ENCODE measurements at regions not wholly inside any gene's neighbourhood (a gene's known extent, or its start where the extent isn't known, plus 50 kb on each side); places are given as distances from the start of the nearest gene placed in this dataset.
"Not testable (repeated sequence)": the region's sequence is repeated elsewhere in the genome, so short reads cannot be mapped to it uniquely, and the experiment has no call there.

DNA sequence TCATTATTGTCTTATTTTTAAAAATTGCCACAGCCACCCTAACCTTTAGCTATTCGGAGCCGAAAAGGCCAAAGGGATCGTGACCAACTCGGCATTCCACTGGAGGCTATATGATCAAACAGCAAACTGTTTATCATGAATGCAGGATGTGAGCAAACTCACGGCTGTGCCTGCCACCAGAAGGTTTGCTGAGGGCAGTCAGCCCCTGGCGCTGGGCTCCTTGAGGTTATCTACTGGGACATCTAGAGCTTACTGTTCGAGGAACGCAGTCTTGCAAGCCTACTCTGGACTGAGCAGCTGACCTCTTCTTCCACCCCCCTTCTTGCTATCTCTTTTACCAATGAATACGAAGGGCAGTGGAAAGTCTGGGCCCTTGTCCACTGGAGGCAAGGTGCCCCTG is 231.5 kb upstream of the TARS1 start:
- no peak for DNase-seq (ENCODE audit: low read depth)

DNA sequence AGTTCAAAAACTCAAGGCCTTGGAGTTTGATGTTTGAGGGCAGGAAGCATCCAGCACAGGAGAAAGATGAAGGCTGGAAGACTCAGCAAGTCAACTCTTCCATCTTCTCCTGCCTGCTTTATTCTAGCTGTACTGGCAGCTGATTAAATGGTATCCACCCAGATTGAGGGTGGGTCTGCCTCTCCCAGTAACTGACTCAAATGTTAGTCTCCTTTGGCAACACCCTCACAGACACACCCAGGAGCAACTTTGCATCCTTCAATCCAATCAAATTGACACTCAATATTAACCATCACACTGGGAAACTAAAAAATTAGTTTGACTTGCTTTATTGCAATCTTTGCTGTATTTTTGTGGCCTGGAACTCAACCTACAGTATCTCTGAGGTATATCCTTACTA is 230.5 kb upstream of the TARS1 start:
- not testable (repeated sequence) for DNase-seq (ENCODE audit: low read depth)

DNA sequence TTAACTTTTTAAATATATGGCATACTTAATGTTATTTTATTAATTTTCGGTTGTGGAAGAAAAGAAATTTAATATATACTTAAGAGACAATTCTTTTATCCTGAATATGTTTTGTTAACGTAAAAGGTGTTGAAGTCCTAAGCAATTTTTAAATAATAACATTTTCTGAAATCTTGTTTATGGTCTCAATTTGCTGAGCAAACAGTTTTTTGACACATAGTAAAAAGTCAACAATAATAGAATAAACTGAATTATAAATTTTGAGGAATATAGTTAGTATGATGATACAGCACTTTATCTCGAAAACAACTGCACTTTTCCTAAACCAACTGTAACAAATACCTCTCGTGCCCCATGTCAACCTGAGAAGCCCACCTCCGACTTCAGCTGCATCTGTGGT is 229.8 kb upstream of the TARS1 start:
- DNase-seq (ENCODE audit: low read depth), result no peak

DNA sequence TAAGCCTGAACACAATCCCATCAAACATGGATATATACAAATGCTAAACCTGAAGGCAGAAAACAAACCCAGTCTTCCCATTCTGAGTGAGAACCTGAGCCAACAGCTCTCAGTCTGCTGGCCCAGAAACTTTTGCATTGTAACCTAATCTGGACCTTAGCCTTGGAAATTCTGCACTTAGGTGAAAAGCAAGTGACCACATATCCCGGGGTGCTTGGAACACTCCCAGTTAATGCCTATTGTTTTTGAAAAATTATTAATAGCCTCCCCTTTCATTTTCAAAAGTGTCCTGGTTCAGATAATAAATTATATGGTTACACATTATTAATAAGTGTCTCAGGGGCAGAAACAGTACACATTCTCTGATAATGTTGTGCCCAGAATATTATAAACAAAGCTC is 228.3 kb upstream of the TARS1 start:
- DNase-seq (ENCODE audit: low read depth), result no peak

DNA sequence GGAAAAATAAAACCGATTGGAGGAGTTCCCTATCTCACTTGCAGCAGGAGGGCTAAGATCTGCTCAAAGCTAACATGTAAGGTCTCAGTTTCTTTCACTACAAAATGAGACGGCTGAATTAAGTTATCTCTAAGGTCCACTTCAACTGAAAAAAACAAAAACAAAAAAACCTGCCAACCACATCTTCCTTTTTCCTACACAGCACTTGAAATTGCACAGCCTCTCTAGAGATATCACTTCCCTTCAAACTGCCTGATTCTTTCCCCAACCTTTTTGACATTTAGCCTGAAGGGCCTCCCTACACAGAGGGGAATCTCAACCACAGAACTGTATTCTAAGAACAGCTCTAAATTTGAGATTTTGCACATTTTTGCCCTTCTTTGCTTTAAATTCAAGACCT is 227.9 kb upstream of the TARS1 start:
- no peak for DNase-seq (ENCODE audit: low read depth)

DNA sequence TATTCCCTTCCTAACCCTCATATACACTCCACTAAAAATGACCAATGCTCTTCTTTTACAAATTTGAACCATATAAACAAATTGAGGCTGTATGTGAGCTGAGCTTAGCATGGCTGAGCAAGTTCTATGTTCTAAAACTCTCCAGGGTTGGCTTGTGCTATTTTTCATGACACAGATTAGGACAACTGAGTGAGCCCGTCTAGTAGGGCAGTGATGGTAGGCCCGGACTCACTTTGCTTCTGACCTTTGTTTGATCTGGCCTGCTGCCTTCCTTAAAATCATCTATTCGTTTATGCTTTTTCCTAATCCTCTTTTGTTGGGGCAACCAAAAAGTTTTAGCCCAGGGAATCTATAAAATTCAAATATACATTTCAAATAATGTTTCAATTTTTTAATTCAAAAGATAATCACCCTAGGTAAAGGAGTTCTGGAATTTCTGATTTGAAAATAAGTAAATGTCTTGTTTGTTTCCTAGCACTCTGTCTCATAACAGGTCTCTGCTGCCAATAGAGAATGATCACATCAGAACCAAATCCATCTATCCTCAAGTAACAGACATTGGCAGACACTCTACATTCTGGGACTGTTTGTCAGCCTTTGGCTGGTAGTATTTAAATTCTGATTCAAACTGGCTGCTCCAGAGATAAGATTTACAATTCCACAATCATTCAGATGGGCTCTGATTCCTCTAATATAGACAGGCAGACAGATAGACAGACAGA is 217.0 kb upstream of the TARS1 start:
- DNase-seq (ENCODE audit: low read depth), result no peak

DNA sequence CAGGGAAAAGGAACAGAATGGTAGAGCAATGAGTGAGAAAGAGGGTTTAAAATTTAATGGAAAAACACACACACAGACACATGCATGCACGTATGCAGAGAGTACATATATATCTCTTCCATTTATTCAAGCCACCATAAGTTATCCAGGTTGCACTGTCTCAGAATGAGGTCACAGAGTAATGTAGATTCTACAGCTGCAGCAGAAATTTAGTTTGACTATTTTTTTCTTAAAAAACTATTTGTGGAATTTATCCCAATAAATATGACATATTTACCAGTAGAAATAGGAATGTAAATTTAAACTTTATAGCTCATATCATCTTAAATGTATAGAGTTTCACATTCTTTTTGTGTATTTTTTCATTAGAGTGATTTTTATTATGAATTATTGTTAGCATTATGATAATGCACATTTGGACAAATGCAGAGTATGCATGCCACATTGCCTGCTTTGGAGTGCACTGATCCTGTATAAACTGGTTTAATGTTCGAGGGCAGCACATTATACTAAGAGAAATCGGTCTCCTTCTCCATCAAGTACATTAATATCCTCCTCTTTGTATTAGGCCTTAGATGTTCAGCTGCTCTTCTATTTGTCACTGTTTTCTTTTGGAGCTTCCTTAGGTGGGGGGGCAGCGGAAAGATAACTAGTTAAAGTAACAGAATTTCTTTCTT is 216.3 kb upstream of the TARS1 start:
- DNase-seq (ENCODE audit: low read depth), result no peak

DNA sequence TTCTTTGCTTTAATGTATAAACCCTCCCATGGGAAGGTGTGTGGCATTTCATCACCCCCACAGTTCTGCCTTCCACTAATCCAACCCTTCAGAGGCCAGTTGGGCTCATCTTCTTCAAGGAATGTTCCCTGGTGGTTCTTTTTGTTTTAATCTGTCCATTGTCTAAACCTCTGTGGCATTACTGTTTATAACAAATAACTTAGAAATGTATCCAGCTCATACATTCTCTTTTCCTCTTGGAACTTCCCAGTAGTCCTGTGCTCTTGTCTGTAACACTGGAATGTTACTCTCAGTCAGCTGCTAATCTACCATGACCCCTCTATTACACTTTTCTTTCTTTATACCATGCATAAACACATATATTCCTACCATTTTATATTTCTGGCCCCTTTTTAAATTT is 213.5 kb upstream of the TARS1 start:
- DNase-seq (ENCODE audit: low read depth), result no peak

DNA sequence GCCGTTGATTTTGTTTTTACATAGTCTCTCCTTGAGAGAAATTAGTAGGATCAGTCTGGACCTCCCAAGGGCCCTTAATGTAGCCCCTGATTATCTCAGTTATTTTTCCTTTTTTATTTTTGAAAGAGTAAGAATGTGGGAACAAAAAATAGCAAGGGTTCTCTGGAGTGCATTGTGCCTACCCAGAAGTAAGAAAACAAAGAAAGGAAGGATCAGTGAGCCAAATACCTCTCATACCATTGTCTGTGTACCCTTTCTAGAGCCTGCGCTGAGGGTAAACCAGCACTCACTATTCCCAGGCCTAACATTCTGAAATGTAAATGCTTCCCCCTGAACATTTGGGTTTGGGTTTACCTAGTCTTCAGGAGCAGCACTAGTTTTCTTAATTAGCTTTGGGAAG is 213.0 kb upstream of the TARS1 start:
- no peak for DNase-seq (ENCODE audit: low read depth)

DNA sequence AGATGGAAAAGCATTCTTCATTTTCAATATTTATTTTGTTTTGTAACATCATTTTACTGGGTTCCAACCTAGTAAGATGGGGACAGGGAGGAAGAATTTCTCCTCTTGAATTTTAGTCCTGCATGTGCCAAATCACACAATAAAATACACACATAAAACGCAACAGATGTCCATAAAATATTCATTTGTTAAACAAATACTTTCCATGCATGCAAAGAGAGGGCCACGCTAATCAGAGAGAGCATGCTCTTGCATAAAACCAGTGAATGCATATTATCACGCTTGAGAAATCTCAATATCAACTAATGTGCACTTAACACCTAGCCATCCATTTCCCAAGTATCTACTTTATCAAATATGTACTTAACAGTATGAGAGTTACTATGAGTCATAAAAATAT is 212.6 kb upstream of the TARS1 start:
- DNase-seq (ENCODE audit: low read depth), result no peak

DNA sequence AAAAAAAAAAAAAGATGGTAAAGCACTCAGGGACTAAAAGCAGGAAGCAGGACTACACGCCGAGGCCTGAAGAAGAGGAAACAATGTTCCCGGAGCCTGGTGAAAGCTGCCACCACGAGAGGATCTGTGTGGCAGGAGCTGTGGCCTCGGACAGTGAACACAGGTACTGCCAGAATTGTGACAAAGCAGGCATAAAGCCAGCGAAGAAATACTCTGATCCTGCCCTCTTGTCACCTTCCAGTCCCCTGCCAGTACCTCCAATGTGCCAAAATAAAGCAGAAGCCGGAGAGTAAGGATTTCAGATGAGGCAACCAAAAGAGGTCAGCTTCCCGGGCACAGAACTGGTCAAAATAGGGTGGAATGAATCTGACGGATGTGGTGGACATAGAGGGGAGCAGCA is 211.5 kb upstream of the TARS1 start:
- no peak for DNase-seq (ENCODE audit: low read depth)

DNA sequence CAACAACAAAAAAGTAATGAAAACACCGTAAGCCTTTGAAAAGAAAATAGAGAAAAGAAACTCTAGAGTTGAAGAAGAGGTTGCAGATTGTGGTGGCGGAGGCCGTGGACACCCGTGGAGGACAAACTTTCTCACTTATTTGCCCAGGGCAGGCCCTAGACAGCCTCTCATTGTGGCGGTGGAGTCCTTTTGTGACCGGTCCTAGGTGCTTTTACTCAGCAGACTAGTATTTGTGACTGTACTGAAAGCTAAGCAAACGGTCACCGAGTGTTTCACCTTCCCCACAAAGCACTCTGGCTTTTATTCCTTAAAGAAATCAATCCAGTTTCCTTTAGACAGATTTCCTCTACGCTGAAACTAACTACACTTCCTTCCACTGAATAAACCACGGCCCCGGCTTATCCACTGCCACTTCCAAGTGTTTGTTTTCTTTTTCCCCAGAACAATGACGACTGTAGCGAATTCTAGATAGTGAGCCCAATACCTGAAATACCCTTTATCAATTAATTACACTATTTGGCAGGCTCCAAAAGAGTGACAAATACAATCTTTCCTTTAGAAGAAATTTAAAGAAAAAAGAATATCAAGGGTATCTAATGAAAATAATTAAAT is 210.2 kb upstream of the TARS1 start:
- no peak for DNase-seq (ENCODE audit: low read depth)

DNA sequence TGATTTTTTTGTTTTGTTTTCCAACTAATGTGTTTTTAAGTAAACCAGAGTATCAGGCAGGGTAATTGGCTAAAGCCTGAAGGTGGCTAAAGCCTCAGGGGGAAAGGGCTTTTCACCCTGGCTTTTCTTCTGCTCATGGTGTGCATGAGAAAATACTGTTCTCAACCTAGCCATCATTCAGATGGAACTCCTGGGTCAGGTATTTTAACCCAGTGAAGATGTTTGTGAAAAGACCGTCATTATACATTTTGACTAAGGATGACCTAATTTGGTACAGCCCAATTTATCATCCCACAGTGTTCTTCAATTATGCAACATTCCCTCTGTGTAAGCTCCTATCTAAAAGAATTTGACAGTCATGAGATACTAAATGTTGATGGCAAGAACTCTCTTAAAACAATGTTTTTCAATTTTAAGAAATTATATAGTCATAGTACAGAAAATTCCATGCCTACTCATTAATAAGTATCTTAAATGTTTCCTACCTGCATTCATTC is 209.5 kb upstream of the TARS1 start:
- no peak for DNase-seq (ENCODE audit: low read depth)

DNA sequence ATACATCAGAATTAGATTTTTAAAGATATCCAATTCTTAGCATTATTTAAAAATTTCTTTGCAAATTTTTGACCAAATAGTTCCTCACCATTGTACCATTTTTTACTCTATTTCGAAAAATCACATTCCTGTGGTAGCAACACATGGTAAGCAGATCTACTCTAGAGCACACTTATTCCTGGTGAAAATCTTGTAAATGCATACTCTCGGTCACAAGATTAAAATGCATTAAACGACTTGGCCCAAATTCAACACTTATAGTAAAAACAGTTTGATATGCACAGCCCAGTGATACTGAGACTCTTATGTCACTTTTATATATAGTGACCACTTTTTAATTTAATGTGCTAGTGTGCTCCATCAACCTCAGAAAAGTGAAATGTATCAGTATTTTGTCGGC is 208.8 kb upstream of the TARS1 start:
- DNase-seq (ENCODE audit: low read depth), result no peak

DNA sequence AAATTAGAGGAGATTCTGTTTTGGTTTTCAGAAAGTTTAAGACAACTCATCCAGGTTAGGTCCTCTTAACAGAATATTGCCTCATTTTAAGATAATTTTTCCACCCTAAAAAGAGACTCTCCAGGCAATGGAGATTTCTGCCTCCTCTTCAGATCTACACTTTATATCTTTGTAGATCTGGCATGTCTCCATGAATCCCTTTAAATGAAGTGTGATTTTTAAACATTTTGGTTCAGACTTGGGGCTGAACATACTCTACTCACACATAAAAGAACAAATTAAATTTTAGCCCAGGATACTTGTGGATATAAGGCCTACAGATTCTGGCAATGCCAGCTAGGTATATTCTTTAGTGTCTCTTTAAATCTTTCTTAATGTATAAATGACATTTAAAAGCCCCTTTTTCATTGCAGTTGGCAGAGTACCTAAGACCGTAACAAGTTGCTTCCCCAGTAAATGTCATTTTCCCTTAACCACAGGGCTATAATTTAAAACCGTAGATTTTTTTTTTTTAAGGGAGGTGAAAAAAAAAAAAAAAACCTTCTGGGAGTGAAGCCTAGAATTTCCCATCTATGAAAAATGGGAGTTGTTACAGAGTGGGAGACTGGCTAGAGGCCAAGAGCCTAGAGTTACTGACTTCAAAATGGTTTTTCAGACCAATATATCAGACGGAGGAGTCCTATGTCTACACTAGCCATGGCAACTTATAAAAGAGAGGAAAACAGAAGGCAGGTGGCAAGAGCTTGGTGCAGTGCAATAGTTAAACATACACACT is 207.8 kb upstream of the TARS1 start:
- peak; percentile 29 for DNase-seq (ENCODE audit: low read depth)

DNA sequence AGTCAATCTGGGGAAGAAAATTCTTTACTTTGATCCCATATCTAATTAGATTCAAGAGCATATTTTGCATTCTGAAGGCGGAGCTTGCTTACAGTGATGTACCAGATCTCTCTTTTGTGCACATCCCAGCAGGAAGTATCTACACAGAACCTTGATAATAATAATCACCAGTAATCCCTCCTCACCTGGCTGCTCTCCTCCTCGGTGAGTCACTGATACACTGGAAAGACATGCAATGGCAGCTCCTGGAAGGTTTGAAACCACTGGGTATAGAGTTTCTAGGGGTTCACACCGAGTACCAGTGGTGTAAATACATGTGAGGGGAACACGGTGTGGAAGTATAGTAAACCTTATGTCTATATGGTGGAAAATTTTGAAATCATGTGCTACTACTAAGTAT is 205.5 kb upstream of the TARS1 start:
- no peak for DNase-seq (ENCODE audit: low read depth)

DNA sequence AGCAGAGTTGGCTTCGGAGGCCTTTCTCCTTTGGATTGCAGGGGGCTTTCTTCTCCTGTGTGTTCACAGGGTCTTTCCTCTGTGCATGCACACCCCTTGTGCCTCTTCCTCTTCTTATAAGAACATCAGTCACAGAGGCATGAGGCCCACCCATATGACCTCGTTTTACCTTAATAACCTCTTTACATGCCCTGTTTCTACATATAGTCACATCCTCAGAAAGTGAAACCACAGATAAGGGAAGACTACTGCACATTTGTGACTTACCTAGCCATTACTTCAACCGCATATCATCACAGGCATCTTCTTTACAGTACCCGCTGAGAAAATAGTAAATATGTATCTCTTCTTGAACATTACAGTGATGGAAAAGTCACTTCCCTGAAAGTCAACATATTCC is 204.9 kb upstream of the TARS1 start:
- DNase-seq (ENCODE audit: low read depth), result no peak

DNA sequence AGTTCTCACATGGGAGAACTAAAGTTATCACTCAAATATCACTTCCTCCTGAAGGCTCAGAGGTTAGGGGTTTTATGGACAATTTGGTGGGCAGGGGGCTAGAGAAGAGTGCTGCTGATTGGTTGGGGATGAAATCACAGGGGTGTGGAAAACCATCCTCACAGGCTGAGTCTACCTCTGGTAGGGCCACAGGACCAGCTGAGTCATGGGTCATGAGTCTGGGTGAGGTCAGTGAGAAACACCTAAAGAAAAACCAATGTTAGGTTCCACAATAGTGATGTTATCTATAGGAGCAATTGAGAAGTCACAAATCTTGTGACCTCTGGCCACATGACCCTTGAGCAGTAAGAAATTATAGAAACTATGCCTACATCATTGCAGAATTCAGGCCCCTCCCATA is 203.3 kb upstream of the TARS1 start:
- no peak for DNase-seq (ENCODE audit: low read depth)

DNA sequence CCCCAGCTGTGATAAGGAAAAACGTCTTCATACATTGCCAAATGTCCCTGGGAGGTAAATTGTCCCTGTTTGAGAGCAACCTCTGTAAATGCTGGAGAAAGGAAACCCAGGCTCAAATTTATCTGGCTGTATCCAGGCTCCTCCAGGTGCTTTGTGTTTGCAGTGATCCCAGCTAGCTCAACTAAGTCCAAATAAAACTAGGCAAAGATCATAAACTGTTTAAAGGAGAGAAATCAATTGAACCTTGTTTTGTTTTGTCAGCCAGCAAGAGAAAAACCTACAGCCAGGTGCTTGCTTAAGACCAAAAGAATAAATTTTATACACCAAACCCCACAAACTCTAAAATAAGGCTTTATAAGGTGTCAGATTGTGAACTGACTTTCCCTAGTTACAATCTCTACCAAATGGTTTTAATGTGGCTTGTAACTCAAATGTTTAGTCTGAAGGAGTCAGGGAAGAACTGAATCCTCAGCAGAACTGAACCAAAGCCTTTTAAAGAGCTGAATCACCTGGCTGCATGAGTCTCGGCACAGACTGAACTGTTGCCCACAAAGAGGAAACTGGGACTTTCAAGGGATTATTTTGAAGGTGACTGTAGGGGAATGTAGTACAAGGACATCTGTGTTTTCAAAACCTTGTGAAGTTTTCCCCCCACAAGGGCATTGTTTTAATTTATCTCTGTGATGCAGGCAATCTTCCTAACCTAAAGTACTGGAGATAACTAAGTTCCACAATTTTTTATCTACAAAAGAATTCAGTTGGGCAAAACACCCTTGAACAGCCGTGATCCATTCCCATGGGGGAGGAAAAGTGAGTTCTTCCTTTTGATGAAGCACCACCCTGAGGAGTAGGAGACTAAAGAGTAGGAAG is 201.7 kb upstream of the TARS1 start:
- peak; percentile 37 for DNase-seq (ENCODE audit: low read depth)

DNA sequence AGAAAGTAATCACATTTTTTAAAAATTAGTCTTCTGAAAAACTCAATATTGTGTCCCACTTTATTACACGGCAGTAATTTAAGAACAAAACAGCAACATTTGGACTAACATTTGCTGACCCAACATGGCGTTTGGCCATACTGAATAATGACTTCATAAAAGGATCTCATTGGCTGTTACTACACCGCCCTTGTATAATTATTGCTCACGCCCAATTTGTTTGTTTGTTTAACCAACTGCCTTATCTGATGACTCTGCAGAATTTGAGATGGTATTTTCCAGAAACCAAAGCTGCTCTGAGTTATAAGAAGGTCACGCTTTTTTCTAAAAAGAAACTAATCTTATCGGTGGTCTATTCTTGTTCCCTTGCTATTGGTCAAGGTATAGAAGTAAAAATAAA is 200.2 kb upstream of the TARS1 start:
- DNase-seq (ENCODE audit: low read depth), result no peak

DNA sequence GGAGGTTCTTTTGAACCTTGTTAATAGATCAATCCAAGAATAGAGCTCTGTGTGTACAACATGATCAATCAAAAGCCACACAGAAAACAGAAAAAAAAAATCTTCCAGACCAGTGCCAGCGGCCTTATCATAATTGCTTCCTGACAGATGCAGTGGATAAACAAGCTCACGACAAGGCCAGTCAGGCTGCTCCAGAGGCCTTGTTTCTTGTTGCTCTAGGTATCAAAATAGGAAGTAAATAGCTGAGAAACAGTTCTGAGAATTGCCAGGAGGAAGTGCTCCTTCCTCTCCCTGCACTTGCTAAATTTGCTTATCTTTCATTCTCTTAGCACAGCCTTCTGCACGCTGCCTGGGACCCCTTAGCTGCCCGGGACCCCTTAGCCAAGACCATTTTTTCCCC is 199.0 kb upstream of the TARS1 start:
- no peak for DNase-seq (ENCODE audit: low read depth)

DNA sequence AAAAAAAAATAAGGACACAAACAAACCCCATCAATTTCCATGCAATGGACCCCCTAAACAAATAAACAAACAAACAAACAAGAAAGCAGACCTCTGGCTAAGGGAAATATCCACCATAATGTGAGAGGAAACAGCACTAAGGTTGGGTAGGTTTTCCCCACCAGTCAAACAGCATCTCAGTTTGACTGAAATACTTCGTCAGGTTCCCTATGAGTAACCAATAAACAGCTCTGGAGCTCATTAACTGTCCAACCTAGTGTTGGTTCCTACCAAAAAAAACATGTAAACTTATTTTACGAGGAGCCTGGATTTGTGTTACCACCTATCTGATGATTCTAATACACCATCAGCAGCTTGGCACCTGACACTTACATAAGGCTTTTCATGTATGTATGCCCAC is 198.5 kb upstream of the TARS1 start:
- DNase-seq (ENCODE audit: low read depth), result no peak

All from M059J (cell line).